PC-3 (cell line): ENCODE measurements at regions not wholly inside any gene's neighbourhood (a gene's known extent, or its start where the extent isn't known, plus 50 kb on each side); places are given as distances from the start of the nearest gene placed in this dataset.

Experiments used
- CTCF ChIP-seq: fragments of 300-600 bp; sonication (generic); conservative IDR thresholded peaks from 2 replicates; pipeline ENCODE4 v1.5.1; 2017; ENCODE audit warnings: antibody characterized with exemption, low read depth, mild to moderate bottlenecking, low read length
- EZH2phosphoT487 ChIP-seq: fragments of 300-600 bp; sonication (generic); IDR thresholded peaks from 2 replicates; pipeline ENCODE4 v1.6.1; 2018; ENCODE audit warnings: mild to moderate bottlenecking, antibody characterized with exemption, low read length, borderline replicate concordance

- TF ChIP-seq CTCF (no peak), EZH2phosphoT487 (no peak)
These were observed 181.2 kb downstream of the UBE2E3 start for GRCh38 chr2:181161615-181162014.
